ENCODE measurements at regions not wholly inside any gene's neighbourhood (a gene's known extent, or its start where the extent isn't known, plus 50 kb on each side); places are given as distances from the start of the nearest gene placed in this dataset.

- TF ChIP-seq EZH2phosphoT487 (IDR thresholded peaks at IDR 0.05; ENCODE audit: borderline replicate concordance) (no peak), CTCF (conservative IDR thresholded peaks at IDR 0.05; ENCODE audit: low read length) (no peak)
- H3K4me2 ChIP-seq (ENCODE audit: low read depth, low read length, poor library complexity, severe bottlenecking): no peak overlapping the region
- H2AFZ ChIP-seq (ENCODE audit: low read length): no peak overlapping the region
- no peaks in the 10 kb centered on the region for H3K79me2 ChIP-seq (ENCODE audit: insufficient read depth, low read length)
- H3K9me3 ChIP-seq (ENCODE audit: insufficient read depth, low read depth, low read length): no peaks in the 10 kb centered on the region
- no peaks in the 10 kb centered on the region for H4K20me1 ChIP-seq (ENCODE audit: insufficient read depth, low read length, poor library complexity, severe bottlenecking)
- no peaks in the 10 kb centered on the region for H3K9me2 ChIP-seq (replicated peaks; ENCODE audit: low read depth, low read length)
- H3K4me1 ChIP-seq (ENCODE audit: insufficient read depth, low read length, poor library complexity, severe bottlenecking): no peaks in the 10 kb centered on the region
- no peaks in the 10 kb centered on the region for H3K36me3 ChIP-seq (ENCODE audit: insufficient read depth, low read length)
- no peaks in the 10 kb centered on the region for H3K27me3 ChIP-seq (ENCODE audit: insufficient read depth, low read length, poor library complexity, severe bottlenecking)
- H3F3A ChIP-seq (ENCODE audit: low read depth): no peaks in the 10 kb centered on the region
- H3K4me3 ChIP-seq (ENCODE audit: low read length, poor library complexity, severe bottlenecking): no peak overlapping the region
- no peak overlapping the region for H3K9ac ChIP-seq (ENCODE audit: low read depth, low read length, poor library complexity, severe bottlenecking)
These were observed 139.1 kb upstream of the CTBP2 start for GRCh38 chr10:125299461-125299860.

GRCh38 chr10:125296598-125296997 lies 136.2 kb upstream of the CTBP2 start:
- no peak overlapping the region for H2AFZ ChIP-seq (ENCODE audit: low read length)
- no peaks in the 10 kb centered on the region for H4K20me1 ChIP-seq (ENCODE audit: insufficient read depth, low read length, poor library complexity, severe bottlenecking)
- H3K27me3 ChIP-seq (ENCODE audit: insufficient read depth, low read length, poor library complexity, severe bottlenecking): no peaks in the 10 kb centered on the region
- no peak for TF ChIP-seq EZH2phosphoT487 (IDR thresholded peaks at IDR 0.05; ENCODE audit: borderline replicate concordance)
- no peak for TF ChIP-seq CTCF (conservative IDR thresholded peaks at IDR 0.05; ENCODE audit: low read length)
- H3K36me3 ChIP-seq (ENCODE audit: insufficient read depth, low read length): no peaks in the 10 kb centered on the region
- H3K9ac ChIP-seq (ENCODE audit: low read depth, low read length, poor library complexity, severe bottlenecking): no peak overlapping the region
- no peaks in the 10 kb centered on the region for H3K79me2 ChIP-seq (ENCODE audit: insufficient read depth, low read length)
- H3K4me3 ChIP-seq (ENCODE audit: low read length, poor library complexity, severe bottlenecking): no peak overlapping the region
- H3F3A ChIP-seq (ENCODE audit: low read depth): no peaks in the 10 kb centered on the region
- H3K9me2 ChIP-seq (replicated peaks; ENCODE audit: low read depth, low read length): no peaks in the 10 kb centered on the region
- H3K4me2 ChIP-seq (ENCODE audit: low read depth, low read length, poor library complexity, severe bottlenecking): no peak overlapping the region
- no peaks in the 10 kb centered on the region for H3K4me1 ChIP-seq (ENCODE audit: insufficient read depth, low read length, poor library complexity, severe bottlenecking)
- no peaks in the 10 kb centered on the region; the same call in 1 of the 2 replicates for H3K9me3 ChIP-seq (ENCODE audit: insufficient read depth, low read depth, low read length)

GRCh38 chr10:125294109-125294508 lies 133.7 kb upstream of the CTBP2 start:
- TF ChIP-seq CTCF (conservative IDR thresholded peaks at IDR 0.05; ENCODE audit: low read length) (no peak), EZH2phosphoT487 (IDR thresholded peaks at IDR 0.05; ENCODE audit: borderline replicate concordance) (no peak)
- Histone ChIP-seq H3K27me3 (ENCODE audit: insufficient read depth, low read length, poor library complexity, severe bottlenecking) (no peaks in the 10 kb centered on the region), H4K20me1 (ENCODE audit: insufficient read depth, low read length, poor library complexity, severe bottlenecking) (no peaks in the 10 kb centered on the region), H3F3A (ENCODE audit: low read depth) (no peaks in the 10 kb centered on the region), H3K4me2 (ENCODE audit: low read depth, low read length, poor library complexity, severe bottlenecking) (no peak overlapping the region), H3K9ac (ENCODE audit: low read depth, low read length, poor library complexity, severe bottlenecking) (no peak overlapping the region), H3K36me3 (ENCODE audit: insufficient read depth, low read length) (no peaks in the 10 kb centered on the region), H3K4me1 (ENCODE audit: insufficient read depth, low read length, poor library complexity, severe bottlenecking) (no peaks in the 10 kb centered on the region), H3K9me3 (ENCODE audit: insufficient read depth, low read depth, low read length) (no peaks in the 10 kb centered on the region; the same call in 1 of the 2 replicates), H3K4me3 (ENCODE audit: low read length, poor library complexity, severe bottlenecking) (no peak overlapping the region), H3K9me2 (replicated peaks; ENCODE audit: low read depth, low read length) (no peaks in the 10 kb centered on the region), H3K79me2 (ENCODE audit: insufficient read depth, low read length) (no peaks in the 10 kb centered on the region), H2AFZ (ENCODE audit: low read length) (no peak overlapping the region)
